ENCODE measurements at regions not wholly inside any gene's neighbourhood (a gene's known extent, or its start where the extent isn't known, plus 50 kb on each side); places are given as distances from the start of the nearest gene placed in this dataset.

- TF ChIP-seq CTCF (IDR thresholded peaks at IDR 0.05) (no peak), POLR2A (IDR thresholded peaks at IDR 0.05) (no peak)
Measured at GRCh38 chr4:59536428-59536827, 1663.7 kb upstream of the ADGRL3 start.

Measured in testis (tissue), 2 donors.